ENCODE measurements at regions not wholly inside any gene's neighbourhood (a gene's known extent, or its start where the extent isn't known, plus 50 kb on each side); places are given as distances from the start of the nearest gene placed in this dataset.

DNA sequence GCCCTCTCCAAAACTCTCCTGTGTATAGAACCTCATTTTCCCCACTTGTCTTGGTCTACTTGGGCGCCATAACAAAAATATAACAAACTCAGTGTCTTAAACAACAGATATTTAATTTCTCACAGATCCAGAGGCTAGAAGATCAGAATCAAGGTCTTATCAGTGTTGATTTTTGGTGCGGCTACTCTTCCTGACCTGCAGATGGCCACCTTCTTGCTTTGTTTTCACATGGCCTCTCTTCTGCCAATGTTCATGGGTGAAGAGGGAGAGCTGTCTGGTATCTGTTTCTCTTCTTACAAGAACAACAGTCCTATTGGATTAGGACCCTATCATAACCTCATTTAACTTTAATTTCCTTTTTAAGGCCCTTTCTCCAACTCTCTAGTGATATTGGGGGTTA is 177.3 kb downstream of the PABPC4L start:
- H3K4me1 ChIP-seq, result no peaks in the 10 kb centered on the region
- no peaks in the 10 kb centered on the region for H3K36me3 ChIP-seq
- no peaks in the 10 kb centered on the region for H3K27me3 ChIP-seq
- no peak overlapping the region for H3K4me3 ChIP-seq
- WGBS, 2 donors, result 80 to 89% methylated on average over 2 of the region's 2 CpGs
- intact Hi-C loops (cut with DNase I), result no loop called here
- no peak for DNase-seq
- TF ChIP-seq POLR2A (IDR thresholded peaks at IDR 0.05), result no peak
- TF ChIP-seq, protein P1, sequence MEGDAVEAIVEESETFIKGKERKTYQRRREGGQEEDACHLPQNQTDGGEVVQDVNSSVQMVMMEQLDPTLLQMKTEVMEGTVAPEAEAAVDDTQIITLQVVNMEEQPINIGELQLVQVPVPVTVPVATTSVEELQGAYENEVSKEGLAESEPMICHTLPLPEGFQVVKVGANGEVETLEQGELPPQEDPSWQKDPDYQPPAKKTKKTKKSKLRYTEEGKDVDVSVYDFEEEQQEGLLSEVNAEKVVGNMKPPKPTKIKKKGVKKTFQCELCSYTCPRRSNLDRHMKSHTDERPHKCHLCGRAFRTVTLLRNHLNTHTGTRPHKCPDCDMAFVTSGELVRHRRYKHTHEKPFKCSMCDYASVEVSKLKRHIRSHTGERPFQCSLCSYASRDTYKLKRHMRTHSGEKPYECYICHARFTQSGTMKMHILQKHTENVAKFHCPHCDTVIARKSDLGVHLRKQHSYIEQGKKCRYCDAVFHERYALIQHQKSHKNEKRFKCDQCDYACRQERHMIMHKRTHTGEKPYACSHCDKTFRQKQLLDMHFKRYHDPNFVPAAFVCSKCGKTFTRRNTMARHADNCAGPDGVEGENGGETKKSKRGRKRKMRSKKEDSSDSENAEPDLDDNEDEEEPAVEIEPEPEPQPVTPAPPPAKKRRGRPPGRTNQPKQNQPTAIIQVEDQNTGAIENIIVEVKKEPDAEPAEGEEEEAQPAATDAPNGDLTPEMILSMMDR (IDR thresholded peaks at IDR 0.05), result peak in 1 of 6 experiments; percentile 45
- no peaks in the 10 kb centered on the region for H3K9me3 ChIP-seq
- no peak overlapping the region for H3K27ac ChIP-seq

DNA sequence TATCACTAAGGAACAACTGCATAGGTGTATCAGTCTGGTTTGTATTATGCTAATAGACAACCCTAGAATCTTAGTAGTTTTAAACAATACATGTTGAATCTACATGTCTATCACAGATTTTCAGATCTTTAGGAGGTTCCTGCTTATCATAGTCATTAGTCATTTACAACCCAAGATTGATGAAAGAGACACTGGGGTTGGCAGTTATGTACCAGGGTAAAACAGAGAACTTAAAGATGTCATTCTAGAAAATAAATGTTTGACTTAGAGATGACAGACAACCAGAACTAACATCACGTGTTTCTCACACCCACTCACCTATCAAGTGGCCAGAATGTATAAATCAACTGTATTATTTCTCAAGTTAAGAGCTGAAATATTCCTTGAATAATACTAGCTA is 181.9 kb downstream of the PABPC4L start:
- Histone ChIP-seq H3K4me3 (no peak overlapping the region), H3K27me3 (no peaks in the 10 kb centered on the region), H3K9me3 (no peaks in the 10 kb centered on the region), H3K4me1 (no peaks in the 10 kb centered on the region), H3K36me3 (no peaks in the 10 kb centered on the region), H3K27ac (no peak overlapping the region)
- no peak for DNase-seq
- TF ChIP-seq, protein P1 (IDR thresholded peaks at IDR 0.05), result no peak
- no peak for TF ChIP-seq POLR2A (IDR thresholded peaks at IDR 0.05)
- 42 to 48% methylated on average over 1 of the region's 1 CpG for WGBS, 2 donors
- intact Hi-C loops (cut with DNase I), result no loop called here

DNA sequence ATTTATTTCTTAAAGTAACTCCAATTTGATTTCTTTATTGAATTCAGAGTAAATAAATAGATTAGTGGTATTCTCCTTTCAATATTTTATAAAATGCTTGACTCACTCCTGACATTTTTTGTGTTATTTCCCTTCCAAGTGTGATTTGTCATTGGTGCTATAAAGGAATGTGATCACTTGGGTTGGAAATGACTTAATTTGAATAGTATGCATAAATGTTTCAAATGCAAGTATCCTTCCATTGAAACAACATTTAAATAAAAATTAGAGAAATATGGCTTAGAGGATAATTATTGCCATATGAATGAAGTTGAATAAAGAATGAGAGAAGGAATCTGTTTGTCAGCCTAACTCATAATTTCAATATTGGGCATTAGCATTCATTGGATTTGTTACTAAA is 182.7 kb downstream of the PABPC4L start:
- no peak overlapping the region for H3K4me3 ChIP-seq
- TF ChIP-seq POLR2A (IDR thresholded peaks at IDR 0.05), result no peak
- TF ChIP-seq, protein P1 (IDR thresholded peaks at IDR 0.05), result no peak
- H3K27me3 ChIP-seq, result no peaks in the 10 kb centered on the region

DNA sequence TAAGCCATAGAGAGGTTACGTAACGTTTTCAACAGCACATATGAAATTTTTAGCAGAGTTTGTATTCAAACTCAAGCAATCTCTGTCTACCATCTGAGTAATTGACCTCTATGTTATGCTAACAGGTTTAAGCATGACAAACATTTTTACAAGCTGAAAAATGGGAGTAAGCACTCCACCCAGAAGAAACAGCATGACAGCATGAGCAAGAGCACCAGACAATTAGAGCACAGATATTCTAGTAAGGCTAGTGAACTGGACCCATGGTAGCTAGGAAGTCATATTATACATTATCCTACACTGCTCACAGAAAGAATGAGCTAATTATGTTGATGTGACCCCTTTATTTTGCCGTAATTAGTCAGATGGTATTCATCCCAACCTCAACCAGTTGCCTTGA is 200.5 kb downstream of the PABPC4L start:
- Histone ChIP-seq H3K4me1 (no peaks in the 10 kb centered on the region), H3K9me3 (no peaks in the 10 kb centered on the region), H3K4me3 (no peak overlapping the region), H3K36me3 (no peaks in the 10 kb centered on the region), H3K27me3 (no peaks in the 10 kb centered on the region), H3K27ac (no peak overlapping the region)
- intact Hi-C loops (cut with DNase I), result no loop called here
- TF ChIP-seq, protein P1 (IDR thresholded peaks at IDR 0.05), result no peak
- no peak for TF ChIP-seq POLR2A (IDR thresholded peaks at IDR 0.05)
- WGBS, 2 donors, result 73 to 86% methylated on average over 3 of the region's 3 CpGs
- no peak for DNase-seq

More for the DNA sequence above, 182.7 kb downstream of the PABPC4L start:
- DNase-seq, result no peak
- Histone ChIP-seq H3K36me3 (no peaks in the 10 kb centered on the region), H3K9me3 (no peaks in the 10 kb centered on the region), H3K27ac (no peak overlapping the region), H3K4me1 (no peaks in the 10 kb centered on the region)
- intact Hi-C loops (cut with DNase I), result no loop called here

DNA sequence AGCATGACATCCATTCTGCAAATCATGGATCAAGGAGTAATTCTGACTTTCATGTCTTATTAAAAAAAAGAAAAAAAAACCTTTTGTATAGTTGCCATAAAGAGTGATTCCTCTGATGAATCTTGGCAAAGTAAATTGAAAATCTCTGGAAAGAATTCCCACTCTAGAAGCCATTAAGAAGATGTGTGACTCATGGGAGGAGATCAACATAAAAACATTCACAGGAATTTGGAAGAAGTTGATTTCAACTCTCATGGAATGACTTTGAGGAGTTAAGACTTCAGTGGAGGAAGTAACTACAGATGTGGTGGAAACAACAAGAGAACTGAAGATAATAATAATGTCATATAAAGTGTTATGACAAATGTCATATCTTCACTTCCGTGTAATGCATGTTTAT is 204.2 kb downstream of the PABPC4L start:
- no peaks in the 10 kb centered on the region for H3K27me3 ChIP-seq
- intact Hi-C loops (cut with DNase I), result no loop called here
- no peaks in the 10 kb centered on the region for H3K9me3 ChIP-seq
- H3K4me1 ChIP-seq, result no peaks in the 10 kb centered on the region
- TF ChIP-seq, protein P1 (IDR thresholded peaks at IDR 0.05), result no peak
- no peak for TF ChIP-seq POLR2A (IDR thresholded peaks at IDR 0.05)
- no peak overlapping the region for H3K4me3 ChIP-seq
- H3K36me3 ChIP-seq, result no peaks in the 10 kb centered on the region
- H3K27ac ChIP-seq, result no peak overlapping the region
- no peak for DNase-seq
- 50 to 76% methylated on average over 1 of the region's 1 CpG for WGBS, 2 donors
